Bone marrow (tissue), 2 donors: ENCODE measurements at regions not wholly inside any gene's neighbourhood (a gene's known extent, or its start where the extent isn't known, plus 50 kb on each side); places are given as distances from the start of the nearest gene placed in this dataset.
"Not testable (repeated sequence)": the region's sequence is repeated elsewhere in the genome, so short reads cannot be mapped to it uniquely, and the experiment has no call there.

Source experiments
- DNase-seq, 2 donors: peaks; one replicate each; lab custom pipeline; 2025; lab: John Stamatoyannopoulos, UW

DNA sequence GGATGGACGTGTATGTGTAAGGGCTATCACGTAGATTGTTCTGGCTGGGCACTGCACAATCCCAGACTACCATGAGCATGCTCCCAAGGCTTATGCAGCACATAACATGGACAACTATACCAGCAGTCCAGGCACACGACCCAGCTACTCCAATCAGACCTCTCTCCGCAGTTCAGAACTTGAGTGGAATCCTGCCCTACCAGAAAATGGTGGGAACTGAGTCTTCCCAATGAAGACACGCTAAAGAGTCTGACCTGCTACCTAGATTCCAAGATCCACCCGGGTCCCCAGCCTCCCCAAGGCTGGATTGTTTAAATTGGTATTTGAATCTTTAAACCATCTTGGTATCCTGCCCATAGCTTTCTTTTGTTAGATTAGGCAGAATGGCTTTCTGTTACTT lies 251.3 kb upstream of the KAZN start:
- no peak for DNase-seq

DNA sequence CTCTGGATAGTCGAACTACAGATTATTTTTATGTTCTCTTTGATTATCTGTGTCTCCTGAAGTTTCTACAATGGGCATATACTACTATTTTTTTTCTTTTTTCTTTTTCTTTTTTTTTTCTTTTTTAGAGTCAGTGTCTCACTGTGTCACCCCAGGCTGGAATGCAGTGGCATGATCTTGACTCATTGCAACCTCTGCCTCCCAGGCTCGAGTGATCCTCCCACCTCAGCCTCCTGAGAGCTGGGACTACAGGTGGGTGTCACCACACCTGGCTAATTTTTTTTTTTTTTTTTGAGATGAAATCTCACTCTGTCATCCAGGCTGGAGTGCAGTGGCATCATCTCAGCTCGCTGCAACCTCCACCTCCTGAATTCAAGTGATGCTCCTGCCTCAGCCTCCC lies 250.7 kb upstream of the KAZN start:
- no peak for DNase-seq

DNA sequence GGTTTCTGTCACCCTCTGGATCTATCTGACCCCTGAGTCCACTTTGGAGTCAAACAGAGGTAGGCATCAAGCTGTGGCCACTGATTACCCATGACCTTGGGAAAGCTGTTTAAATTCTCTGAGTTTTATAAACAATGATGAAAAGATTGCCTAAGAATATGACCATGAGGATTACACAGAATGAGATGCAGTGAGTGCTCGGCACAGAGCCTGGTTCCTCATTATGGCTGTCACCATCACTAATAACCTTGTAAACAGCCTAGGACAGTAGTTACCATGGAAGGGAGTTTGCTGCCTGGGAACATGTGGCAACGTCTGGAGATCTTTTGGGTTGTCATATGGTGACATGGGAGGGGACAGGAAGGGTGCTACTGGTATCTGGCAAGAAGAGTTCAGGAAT lies 248.3 kb upstream of the KAZN start:
- no peak for DNase-seq

DNA sequence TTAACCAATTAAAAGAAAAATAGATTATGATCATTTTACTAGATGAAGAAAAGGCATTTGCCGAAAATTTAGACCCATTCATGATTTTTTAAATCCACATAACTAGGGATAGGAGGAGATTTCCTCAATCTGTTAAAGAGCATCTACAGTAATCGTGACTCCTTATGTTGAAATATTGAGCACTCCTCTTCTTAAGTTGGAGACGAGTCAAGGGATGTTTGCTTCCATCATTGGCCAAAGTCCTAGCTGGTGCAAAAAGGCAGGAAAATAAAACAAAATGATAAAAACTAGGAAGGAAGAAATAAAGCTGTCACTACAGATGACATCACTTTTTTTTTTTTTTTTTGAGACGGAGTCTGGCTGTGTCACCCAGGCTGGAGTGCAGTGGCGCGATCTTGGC lies 245.6 kb upstream of the KAZN start:
- no peak for DNase-seq

DNA sequence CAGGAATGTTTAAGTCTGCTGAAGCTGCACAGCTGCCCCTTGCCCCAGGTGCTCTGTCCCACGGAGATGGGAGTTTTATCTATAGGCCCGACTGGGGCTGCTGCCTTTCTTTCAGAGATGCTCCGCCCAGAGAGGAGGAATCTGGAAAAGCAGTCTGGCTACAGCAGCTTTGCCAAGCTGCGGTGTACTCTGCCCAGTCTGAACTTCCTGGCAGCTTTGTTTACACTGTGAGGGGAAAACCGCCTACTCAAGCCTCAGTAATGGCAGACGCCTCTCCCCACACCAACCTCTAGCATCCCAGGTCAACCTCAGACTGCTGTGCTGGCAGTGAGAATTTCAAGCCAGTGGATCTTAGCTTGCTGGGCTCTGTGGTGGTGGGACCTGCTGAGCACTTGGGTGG lies 237.5 kb upstream of the KAZN start:
- DNase-seq: not testable (repeated sequence)

DNA sequence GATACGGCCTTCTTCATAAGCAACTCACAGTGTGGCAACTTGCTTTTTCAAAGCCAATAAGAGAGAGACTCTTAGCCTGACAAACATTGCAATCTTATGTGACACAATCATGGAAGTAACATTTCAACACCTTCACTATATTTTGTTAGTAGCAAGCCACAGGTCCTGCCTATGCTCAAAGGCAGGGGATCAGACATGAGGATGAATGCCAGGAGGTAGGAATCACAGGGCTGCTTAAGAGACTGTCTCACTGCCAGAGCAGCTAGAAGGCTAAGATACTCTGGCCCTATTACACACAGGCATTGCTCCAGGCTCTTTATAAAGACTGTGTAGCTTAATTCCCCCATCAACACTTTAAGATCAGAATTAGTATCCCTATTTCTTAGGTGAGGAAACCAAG lies 236.2 kb upstream of the KAZN start:
- no peak for DNase-seq

DNA sequence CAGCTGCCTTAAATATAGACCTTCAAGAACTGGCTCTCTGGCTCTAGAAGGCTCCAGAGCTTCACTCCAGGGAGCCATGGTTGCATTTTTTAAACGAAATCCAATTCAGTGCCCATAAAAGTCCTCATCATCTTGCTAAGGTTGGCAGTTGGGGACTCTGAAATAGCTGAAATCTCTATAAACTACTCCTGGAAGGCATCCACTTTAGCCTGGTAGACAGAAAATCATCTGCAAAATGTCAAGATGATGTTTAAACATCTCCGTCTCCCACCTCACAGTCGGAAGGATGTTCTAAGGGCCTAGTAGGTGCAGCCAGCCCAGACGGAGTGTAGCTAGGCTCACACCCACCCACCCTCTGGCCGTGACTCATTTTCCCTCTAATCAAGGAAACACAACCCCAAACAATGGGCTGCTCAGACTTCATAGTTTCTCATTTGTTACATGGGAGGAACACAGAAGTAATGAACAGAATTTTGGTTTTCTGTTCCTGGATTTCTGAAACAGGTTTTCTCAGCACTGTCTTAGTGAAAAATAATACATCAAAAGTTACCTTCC lies 235.4 kb upstream of the KAZN start:
- no peak for DNase-seq

DNA sequence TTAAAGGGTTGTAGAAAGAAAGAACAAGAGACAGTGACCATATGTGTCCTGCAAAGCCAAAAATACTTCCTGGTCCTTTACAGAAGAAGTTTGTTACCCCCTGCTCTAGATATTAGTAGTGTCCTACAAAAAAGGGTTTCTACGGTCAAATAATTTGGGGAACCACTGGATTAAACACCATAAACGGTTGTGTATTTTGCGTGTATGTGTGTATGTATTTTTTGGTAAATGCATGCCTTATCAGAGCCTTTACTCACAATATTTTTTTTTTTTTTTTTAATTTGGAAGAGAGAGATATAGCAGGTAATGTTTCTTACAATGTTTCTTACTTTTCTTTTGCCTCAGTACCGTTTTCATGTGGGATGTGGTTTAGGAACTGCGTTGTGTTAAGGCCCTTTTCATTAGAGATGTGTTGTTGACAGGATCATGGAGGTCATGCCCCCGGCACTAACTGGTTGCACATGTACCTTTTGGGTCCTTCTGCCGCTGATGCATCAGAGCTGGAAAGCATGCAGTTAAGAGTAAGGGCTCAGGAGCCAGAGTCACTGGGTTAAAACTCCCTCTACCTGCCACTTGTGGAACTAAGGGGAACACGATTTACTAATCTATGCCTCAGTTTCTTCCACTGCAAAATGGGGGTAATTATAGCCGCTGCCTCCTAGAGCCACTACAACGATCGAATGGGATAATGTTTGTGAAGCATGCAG lies 234.6 kb upstream of the KAZN start:
- no peak for DNase-seq

DNA sequence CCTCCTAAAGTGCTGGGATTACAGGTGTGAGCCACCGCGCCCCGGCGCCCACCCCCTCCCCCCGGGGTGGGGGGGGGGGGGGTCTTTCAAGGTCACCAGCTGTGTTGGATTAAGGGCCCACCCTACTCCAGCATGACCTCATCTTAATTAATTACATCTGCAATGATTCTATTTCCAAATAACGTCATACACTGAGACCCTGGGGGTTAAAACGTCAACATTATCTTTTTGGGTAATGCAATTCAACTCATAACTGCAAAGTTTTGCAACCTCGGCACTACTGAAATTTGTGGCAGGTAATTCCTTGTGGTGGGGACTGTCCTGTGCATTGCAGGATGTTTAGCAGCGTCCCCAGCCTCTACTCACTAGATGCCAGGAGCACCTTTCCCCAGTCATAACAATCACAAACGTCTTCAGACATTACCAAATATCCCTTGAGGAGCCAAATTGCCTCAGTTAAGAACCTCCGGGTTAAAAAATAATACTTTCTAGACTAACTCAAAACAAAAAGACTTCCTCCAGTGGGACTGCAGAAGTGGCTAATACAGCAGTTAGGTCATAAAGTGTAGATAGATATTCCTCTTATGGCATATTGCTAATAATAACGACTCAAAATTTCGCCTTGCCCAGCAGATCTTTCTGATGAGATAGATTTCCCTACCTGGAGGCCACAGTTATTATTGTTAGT lies 233.0 kb upstream of the KAZN start:
- no peak for DNase-seq

DNA sequence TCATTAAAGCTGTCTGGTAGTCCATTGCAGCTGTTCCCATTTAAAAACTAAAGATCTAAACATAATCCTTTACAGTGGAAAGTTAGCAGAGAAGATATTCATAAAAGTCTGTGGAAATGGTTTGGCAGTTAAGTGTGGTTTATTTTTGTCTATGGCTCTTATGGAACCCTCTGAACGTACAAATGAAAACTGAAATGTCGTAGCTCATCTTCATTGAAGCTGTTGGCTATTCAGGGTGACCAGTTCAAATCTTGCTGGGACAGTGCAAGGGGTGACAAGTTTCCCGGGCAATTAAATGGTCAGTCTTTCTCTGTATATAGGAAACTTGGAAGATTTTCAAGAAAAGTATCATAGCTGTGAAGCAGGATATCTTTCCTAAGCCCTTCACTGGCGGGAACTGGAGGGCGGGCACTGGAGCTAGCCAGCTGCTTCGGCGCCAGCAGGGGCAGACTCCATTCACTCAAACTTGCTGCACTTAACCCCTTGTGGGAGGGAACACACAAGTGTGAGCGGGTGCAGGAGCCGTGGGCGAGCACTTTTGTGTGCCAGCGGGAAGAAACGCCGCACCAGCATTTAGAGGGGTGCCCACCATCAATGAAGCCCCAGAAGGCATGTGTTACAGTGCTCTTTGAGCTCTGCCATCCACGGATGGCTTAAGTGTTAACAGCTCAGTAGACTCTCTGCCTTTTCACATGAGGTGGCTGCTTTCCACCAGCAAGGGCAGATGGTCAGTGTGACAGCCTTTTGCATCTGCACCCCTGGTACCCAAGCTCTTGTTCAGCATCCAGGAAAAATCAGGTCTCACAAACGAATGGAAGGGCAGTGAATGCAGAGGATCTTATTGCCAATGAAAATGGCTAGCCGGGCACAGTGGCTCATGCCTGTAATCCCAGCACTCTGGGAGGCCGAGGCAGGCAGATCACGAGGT lies 232.1 kb upstream of the KAZN start:
- DNase-seq: no peak

DNA sequence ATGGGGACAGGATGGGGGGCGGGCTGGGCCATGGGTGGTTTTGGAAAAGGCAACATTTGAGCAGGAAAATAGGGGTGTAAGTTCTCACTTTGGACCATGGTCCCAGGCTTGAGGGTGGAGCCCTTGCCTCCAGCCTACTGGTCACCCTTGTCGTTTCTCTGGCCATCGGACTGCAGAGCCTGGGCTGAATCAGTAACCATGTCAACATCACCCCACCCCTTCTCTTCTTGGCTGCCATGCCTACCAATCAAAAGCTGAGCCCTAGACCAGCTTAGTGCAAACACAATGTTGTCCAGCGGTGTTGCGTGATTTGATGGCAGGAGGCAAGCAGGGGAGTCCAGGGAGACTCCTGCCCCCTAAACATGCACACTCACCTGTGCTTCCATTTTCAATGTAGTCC lies 231.0 kb upstream of the KAZN start:
- no peak for DNase-seq

DNA sequence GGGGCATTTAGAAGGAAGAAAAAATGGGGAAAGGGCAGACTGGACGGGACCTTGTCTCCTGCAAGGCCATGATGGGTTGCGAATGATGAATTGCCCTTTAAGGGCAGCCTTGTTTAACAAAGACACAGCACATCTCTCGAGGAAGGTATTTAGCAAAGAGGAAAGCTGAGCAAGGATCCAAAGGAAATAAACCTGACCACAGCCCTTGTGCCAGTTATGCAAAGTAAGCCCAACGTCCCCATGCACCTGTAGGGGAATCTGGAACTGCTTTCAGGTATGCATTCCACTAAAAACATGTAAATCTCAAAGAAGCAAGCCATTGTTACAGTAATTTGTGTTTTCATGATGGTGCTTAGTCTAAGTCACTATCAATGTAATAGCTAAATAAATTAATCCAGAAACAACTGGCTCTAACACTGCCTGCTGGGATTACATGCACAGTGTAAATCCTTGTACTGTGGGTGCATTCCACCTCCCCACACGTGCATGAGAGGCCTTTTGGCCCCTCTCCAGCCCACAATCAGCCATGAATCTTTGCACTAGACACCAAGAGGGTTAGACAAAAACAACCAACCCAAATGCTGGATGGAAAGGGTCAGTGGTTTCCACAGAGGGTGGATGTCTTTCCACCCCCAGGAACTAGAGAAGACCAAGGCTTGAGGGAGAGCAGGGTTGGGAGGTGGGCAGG lies 228.8 kb upstream of the KAZN start:
- no peak for DNase-seq

DNA sequence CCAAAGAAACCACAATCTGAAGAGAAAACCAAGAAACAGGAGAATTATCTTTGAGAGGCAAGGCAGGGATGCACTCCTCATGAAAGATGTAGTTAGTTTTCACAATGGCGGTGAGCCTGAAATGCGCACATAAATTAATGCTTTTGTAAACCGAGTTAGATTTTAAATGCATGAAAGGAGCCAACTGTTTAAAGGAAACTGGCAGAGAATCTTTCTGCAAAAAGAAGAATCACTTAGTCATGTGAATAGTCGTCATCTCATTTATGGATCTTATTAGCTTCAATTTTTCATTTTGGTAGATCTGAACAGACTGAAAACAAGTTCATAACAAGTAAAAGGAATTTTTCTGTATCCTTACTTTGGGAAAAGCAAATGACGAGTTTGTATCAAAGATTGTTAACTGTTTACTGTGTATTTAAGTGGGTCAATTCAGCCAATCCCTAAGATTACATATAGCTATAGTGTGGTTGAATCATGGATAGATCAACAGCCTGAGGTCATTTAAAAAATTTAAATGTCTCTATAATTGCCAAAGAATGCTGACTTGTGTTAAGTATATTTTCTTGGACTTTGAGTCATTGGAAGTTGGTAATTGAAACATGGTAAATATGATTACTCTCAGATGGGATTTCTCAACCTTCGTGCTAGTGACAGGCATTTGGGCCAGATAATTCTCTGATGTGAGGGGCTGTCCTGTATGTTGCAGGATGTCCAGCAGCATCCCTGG lies 226.6 kb upstream of the KAZN start:
- no peak for DNase-seq

DNA sequence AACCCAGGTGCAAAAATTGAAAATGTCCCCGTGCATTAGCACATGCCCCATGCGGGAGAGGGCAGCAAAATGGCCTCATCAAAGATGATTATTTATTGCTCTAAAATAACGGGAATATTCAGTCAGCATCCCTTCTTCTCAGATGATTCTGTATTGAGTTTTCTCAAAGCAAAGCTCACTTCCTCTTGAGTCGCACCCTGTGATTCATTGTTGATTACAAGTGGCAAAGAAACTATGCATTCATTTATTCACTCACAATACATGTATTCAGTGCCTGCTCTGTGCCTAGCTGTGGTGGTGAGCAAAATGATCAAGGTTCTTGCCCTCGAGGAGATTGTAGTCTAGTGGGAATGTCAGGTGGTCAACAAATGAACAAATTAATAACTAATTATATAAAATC lies 226.0 kb upstream of the KAZN start:
- no peak for DNase-seq

DNA sequence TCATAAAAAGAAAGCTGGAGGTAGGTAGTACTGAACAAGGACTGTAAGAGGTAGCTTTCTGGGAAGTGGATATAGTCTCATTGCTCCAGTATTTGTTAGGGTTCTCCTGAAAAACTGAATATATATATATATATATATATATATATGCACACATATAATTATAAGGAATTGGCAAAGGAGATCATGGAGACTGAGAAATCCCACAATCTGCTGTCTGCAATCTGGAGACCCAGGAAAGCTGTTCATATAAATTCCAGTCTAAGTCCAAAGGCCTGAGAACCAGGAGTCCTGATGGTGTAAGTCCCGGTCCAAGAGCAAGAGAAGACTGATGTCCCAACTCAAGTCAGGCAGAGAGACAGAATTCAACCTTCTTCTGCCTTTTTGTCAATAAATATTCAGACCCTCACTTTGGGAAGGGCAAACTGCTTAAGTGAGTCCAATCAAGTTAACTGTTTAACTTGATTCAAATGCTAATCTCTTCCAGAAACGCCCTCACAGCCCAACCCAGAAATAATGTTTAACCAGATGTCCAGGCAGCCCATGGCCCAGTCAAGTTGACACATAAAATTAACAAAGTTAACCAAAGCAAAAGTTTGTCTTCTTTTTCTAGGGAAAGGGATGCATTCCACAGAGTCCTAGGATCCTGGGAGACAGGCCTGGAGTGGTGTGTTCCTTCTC lies 225.3 kb upstream of the KAZN start:
- no peak for DNase-seq

DNA sequence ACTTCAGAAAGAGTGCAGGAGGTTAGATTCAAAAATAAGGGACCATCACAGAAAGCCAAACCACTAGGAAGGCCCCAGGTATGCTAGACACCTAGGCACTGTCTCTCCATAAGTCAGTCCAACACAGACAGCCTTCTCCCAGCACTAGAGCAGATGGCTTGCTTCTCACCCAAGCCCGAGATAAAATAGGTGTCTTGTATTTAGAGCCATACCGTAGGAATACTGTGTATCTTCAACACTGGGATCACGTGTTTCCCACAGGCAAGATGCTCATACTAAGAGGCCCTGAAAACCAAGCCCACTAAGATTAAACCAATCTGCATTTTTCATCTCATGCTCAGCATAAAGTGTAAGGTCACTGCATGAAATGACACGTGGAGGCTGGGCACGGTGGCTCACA lies 223.3 kb upstream of the KAZN start:
- no peak for DNase-seq

DNA sequence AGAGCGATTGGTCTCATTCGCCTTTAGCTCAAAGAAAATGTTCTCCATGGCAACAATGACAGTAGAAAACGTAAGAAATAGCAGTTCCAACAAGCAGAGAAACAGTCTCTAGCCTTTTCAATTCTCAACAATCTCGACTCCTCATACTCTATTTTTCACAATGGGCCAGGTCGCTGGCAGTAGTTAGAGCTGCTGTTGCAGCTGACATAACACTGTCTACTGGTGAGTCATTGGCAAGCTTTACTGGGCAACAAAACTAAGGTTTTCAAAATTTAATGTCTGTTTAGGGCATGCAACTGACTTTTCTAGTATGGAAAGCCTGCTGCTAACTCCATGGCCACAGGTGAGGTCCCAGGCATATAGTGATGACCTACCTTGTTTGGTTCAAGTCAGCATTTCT lies 221.1 kb upstream of the KAZN start:
- DNase-seq: no peak

DNA sequence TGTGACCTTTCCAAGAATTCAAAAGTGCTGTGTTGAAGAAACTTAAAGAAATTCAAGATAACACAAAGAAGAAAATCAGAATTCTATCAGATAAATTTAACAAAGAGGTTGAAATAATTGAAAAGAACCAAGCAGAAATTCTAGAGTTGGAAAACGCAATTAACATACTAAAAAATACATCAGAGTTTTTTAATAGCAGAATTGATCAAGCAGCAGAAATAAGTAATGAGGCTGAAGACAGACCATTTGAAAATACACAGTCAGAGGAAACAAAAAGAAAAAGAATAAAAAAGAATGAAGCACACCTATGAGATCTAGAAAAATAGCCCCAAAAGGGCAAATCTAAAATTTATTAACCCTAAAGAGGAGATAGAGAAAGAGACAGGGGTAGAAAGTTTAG lies 218.1 kb upstream of the KAZN start:
- no peak for DNase-seq

DNA sequence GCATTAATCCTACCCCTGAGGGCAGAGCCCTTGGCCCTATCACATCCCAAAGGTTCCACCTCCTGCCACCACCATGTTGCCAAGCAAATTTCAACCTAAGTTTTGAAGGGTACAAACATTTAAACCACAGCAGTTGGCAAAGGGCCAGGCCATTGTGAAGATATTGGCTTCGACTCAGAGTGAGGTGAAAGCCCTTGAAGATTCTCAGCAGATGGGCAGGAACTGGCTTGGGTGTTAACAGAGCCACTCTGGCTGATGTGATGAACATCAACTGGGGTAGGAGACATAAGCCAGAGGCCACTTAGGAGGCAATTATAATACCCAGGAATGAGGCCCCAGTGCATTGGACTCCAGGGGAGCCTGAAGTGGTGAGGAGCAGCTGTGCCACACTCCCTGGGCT lies 207.7 kb upstream of the KAZN start:
- DNase-seq: no peak

DNA sequence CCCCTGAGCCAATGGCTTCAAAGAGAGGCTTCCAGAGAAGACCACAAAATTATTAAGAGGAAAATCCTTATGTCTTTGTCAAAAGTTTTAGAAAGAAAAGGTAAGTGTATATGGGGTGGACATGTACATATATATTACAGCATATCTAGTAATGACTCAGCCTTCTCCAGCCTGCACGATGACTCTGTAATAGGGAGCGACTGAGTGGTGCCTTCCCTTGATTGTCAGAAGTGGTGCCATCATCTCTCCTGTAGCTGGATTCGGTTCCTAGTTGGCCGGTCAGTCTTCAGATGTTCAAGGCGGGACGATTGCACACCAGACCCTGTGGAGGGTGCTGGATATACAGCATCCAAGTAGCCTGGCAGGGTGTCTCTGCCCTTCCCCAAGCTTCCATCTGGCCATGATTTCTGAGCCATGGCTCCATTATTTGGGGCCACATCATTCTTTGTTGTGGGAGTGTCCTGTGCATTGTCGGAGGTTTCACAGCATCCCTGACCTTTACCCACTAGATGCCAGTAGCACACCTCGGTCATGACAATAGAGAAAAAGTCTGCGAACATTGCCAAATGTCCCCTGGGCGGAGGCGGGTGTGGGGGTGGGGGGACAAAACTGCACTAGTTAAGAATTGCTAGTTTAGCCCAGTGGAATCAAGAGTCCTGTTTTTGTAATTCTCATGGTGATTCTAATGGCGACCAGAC lies 206.2 kb upstream of the KAZN start:
- no peak for DNase-seq
